Endodermal cell (in vitro differentiated cells): ENCODE measurements at regions not wholly inside any gene's neighbourhood (a gene's known extent, or its start where the extent isn't known, plus 50 kb on each side); places are given as distances from the start of the nearest gene placed in this dataset.
"Not testable (repeated sequence)": the region's sequence is repeated elsewhere in the genome, so short reads cannot be mapped to it uniquely, and the experiment has no call there.

Source experiments
- DNase-seq: peaks from one replicate; pipeline ENCODE4 v3.0.0-alpha.2; 2017
- H3K27ac ChIP-seq: 2 replicates; pipeline ENCODE4 v1.5.1; 2013; ENCODE audit warnings: mild to moderate bottlenecking, low read depth, low read length, moderate library complexity
- H3K27me3 ChIP-seq: 2 replicates; pipeline ENCODE4 v1.6.1; 2013; ENCODE audit warnings: mild to moderate bottlenecking, low read length, moderate library complexity; ENCODE audit not compliant: insufficient read depth, control insufficient read depth, poor library complexity, severe bottlenecking
- H3K36me3 ChIP-seq: 2 replicates; pipeline ENCODE4 v1.7.0; 2013; ENCODE audit warnings: mild to moderate bottlenecking, low read length, moderate library complexity; ENCODE audit not compliant: control insufficient read depth, insufficient read depth
- H3K4me1 ChIP-seq: one replicate; pipeline ENCODE4 v1.7.0; 2013; ENCODE audit warnings: low read length; ENCODE audit not compliant: control insufficient read depth, insufficient read depth
- H3K4me3 ChIP-seq: 2 replicates; pipeline ENCODE4 v1.5.1; 2013; ENCODE audit warnings: mild to moderate bottlenecking, low read length, moderate library complexity
- H3K9ac ChIP-seq: 2 replicates; pipeline ENCODE4 v1.6.1; 2013; ENCODE audit warnings: mild to moderate bottlenecking, low read length, moderate library complexity; ENCODE audit not compliant: poor library complexity, severe bottlenecking; ENCODE audit errors: extremely low read depth
- H3K9me3 ChIP-seq: 2 replicates; pipeline ENCODE4 v1.6.1; 2013; ENCODE audit warnings: mild to moderate bottlenecking, low read length, moderate library complexity; ENCODE audit not compliant: control insufficient read depth
- H3K27ac Mint-ChIP-seq: 2 replicates; pipeline ENCODE4 v1.8.0; 2020; ENCODE audit warnings: mixed read lengths
- H3K27me3 Mint-ChIP-seq: 2 replicates; pipeline ENCODE4 v1.8.0; 2021; ENCODE audit warnings: mild to moderate bottlenecking, mixed read lengths; ENCODE audit not compliant: insufficient read depth
- H3K36me3 Mint-ChIP-seq: 2 replicates; pipeline ENCODE4 v1.8.0; 2020; ENCODE audit warnings: low read depth, mixed read lengths
- H3K4me1 Mint-ChIP-seq: 2 replicates; pipeline ENCODE4 v1.8.0; 2020; ENCODE audit warnings: mixed read lengths
- H3K4me3 Mint-ChIP-seq: 2 replicates; pipeline ENCODE4 v1.8.0; 2020; ENCODE audit warnings: mild to moderate bottlenecking, moderate library complexity, mixed read lengths
- H3K9me3 Mint-ChIP-seq: 2 replicates; pipeline ENCODE4 v1.8.0; 2020; ENCODE audit warnings: mild to moderate bottlenecking, mixed read lengths
- WGBS, 2 experiments: methylation state at CpG; one replicate each; pipeline versions ENCODE4 v1.1.5 to v1.1.7; 2013; ENCODE audit warnings: missing lambda C conversion rate in 2 of 2, mixed read lengths in 1 of 2; ENCODE audit not compliant: insufficient coverage in 1 of 2, insufficient read length in 1 of 2; 5-methylcytosine and 5-hydroxymethylcytosine counted together
- TF ChIP-seq, protein P1 (sequence below): fragments of 200-600 bp; sonication (generic); conservative IDR thresholded peaks from 2 replicates; pipeline ENCODE4 v1.5.0; 2021; ENCODE audit warnings: antibody characterized with exemption, mild to moderate bottlenecking

DNA sequence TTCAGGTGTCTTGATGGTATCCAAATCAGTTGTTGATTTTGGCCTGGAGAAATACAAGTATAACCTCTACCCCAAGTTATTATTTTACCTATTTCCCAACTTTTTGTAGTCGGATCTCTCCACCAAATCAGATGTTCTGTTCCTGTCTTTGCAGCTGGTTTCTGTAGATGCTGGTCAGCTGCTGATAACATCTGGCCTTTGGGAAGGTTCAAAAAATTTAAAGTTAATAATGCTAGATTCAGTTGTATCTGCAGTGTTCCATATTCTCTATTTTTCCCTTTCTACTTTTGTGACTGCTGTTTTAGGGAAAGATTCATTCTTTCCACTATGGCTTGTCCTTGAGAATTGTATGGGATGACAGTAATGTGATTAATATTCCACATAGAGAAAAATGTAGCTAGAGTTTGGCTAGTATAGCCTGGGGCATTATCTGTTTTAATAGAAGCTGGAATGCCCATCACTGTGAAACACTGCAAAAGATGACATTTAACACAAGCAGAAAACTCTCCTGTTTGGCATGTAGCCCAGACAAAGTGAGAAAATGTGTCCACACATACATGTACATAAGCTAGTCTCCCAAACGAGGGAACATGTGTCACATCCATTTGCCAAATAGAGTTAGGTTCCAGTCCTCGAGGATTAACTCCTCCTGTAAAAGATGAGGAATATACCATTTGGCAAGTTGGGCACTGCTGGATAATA lies 99.2 kb downstream of the ZNF100 start:
- not testable (repeated sequence) for H3K27ac ChIP-seq, H3K9ac ChIP-seq, H3K36me3 ChIP-seq, H3K27ac Mint-ChIP-seq, DNase-seq, H3K4me1 ChIP-seq, H3K27me3 ChIP-seq, H3K4me3 Mint-ChIP-seq, H3K4me3 ChIP-seq, H3K4me1 Mint-ChIP-seq, H3K36me3 Mint-ChIP-seq, H3K27me3 Mint-ChIP-seq
- H3K9me3 ChIP-seq: peaks cover 44% of the 10 kb centered on the region
- peaks cover 73% of the 10 kb centered on the region for H3K9me3 Mint-ChIP-seq
- 76 to 78% methylated on average over 1 to 3 of the region's 3 CpGs for WGBS, 2 experiments

DNA sequence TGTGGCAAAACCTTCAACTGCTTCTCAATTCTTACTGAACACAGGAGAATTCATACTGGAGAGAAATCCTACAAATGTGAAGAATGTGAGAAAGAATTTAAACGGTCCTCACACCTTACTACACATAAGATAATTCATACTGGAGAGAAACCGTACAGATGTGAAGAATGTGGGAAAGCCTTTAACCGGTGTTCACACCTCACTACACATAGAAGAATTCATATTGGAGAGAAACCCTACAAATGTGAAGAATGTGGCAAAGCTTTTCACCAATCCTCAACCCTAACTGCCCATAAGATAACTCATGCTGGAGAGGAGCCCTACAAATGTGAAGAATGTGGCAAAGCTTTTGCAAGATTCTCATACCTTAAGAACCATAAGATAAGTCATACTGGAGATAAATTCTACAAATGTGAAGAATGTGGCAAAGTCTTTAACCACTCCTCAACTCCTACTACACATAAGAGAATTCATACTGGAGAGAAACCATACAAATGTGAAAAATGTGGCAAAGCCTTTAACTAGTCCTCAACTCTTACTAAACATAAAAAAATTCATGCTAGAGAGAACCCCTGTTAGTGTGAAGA lies 111.7 kb downstream of the ZNF100 start:
- no peaks in the 10 kb centered on the region for H3K36me3 ChIP-seq
- no peak overlapping the region for H3K27ac ChIP-seq
- no peak overlapping the region for H3K27ac Mint-ChIP-seq
- peak overlapping the region; percentile 13 for H3K4me3 ChIP-seq
- H3K4me1 Mint-ChIP-seq: no peaks in the 10 kb centered on the region
- no peak overlapping the region for H3K9ac ChIP-seq
- H3K9me3 Mint-ChIP-seq: peaks cover 53% of the 10 kb centered on the region
- TF ChIP-seq, protein P1, sequence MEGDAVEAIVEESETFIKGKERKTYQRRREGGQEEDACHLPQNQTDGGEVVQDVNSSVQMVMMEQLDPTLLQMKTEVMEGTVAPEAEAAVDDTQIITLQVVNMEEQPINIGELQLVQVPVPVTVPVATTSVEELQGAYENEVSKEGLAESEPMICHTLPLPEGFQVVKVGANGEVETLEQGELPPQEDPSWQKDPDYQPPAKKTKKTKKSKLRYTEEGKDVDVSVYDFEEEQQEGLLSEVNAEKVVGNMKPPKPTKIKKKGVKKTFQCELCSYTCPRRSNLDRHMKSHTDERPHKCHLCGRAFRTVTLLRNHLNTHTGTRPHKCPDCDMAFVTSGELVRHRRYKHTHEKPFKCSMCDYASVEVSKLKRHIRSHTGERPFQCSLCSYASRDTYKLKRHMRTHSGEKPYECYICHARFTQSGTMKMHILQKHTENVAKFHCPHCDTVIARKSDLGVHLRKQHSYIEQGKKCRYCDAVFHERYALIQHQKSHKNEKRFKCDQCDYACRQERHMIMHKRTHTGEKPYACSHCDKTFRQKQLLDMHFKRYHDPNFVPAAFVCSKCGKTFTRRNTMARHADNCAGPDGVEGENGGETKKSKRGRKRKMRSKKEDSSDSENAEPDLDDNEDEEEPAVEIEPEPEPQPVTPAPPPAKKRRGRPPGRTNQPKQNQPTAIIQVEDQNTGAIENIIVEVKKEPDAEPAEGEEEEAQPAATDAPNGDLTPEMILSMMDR: no peak
- no peaks in the 10 kb centered on the region for H3K27me3 ChIP-seq
- no peaks in the 10 kb centered on the region for H3K27me3 Mint-ChIP-seq
- no peaks in the 10 kb centered on the region for H3K4me1 ChIP-seq
- H3K36me3 Mint-ChIP-seq: no peaks in the 10 kb centered on the region
- 17% methylated on average over 1 of the region's 3 CpGs; no CpG with 5 or more reads in 1 of the 2 experiments for WGBS, 2 experiments
- peaks cover 68% of the 10 kb centered on the region for H3K9me3 ChIP-seq
- no peak for DNase-seq
- no peak overlapping the region for H3K4me3 Mint-ChIP-seq

DNA sequence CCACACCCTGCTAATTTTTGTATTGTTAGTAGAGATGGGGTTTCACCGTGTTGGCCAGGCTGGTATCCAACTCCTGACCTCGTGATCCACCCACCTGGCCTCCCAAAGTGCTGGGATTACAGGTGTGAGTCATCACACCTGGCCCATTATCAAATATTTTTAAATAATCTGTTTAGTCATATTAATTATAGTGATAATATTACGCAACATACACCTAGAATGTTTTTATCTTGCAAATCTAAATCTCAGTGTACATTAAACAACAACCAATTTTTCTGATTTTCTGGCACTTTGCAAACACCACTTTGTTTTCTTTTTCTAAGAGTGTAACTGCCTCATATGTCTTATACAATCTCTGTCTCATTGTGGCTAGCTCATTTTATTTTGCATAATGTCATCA lies 115.9 kb downstream of the ZNF100 start:
- H3K27me3 Mint-ChIP-seq, H3K9ac ChIP-seq, H3K4me3 Mint-ChIP-seq, H3K36me3 ChIP-seq, H3K27me3 ChIP-seq, DNase-seq, H3K4me1 ChIP-seq, H3K36me3 Mint-ChIP-seq, H3K4me1 Mint-ChIP-seq, H3K27ac ChIP-seq, H3K27ac Mint-ChIP-seq, H3K4me3 ChIP-seq: not testable (repeated sequence)
- H3K9me3 Mint-ChIP-seq: peaks cover 63% of the 10 kb centered on the region
- H3K9me3 ChIP-seq: peaks cover 78% of the 10 kb centered on the region
- WGBS, 2 experiments: 74% methylated on average over 3 of the region's 3 CpGs; no CpG with 5 or more reads in 1 of the 2 experiments

DNA sequence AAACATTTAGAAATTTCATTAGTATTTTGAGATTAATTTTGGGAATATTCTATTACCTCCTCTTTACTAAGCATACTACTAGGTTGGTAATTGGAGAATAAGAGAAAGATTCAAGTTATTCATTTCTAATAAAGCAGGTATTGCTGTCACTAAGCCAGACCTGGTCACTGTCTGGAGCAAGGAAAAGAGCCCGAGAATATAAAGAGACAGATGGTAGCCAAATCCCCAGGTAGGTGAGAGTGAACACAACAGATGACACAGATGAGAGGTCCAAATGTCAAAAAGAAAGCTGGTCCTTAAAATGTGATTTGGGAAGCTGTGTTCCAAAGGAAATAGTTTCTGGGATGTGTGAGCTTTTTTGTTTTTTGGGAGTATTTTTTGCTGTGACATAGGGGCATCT lies 128.6 kb downstream of the ZNF100 start:
- DNase-seq: no peak
- peaks cover 35% of the 10 kb centered on the region for H3K9me3 ChIP-seq
- H3K9ac ChIP-seq: no peak overlapping the region
- H3K4me3 ChIP-seq: no peak overlapping the region
- H3K4me1 ChIP-seq: no peaks in the 10 kb centered on the region
- no peak overlapping the region for H3K27ac Mint-ChIP-seq
- no peaks in the 10 kb centered on the region for H3K36me3 Mint-ChIP-seq
- WGBS, 2 experiments: 66 to 69% methylated on average over 1 of the region's 1 CpG
- TF ChIP-seq, protein P1: no peak
- H3K4me1 Mint-ChIP-seq: no peaks in the 10 kb centered on the region
- no peaks in the 10 kb centered on the region for H3K27me3 Mint-ChIP-seq
- H3K27me3 ChIP-seq: no peaks in the 10 kb centered on the region
- no peak overlapping the region for H3K4me3 Mint-ChIP-seq
- H3K36me3 ChIP-seq: no peaks in the 10 kb centered on the region
- no peak overlapping the region for H3K27ac ChIP-seq
- H3K9me3 Mint-ChIP-seq: peaks cover 59% of the 10 kb centered on the region
